Common myeloid progenitor, CD34-positive (primary cell): ENCODE measurements at regions not wholly inside any gene's neighbourhood (a gene's known extent, or its start where the extent isn't known, plus 50 kb on each side); places are given as distances from the start of the nearest gene placed in this dataset.

Source experiments
- CTCF ChIA-PET: fragments of 350-600 bp; sonication (Branson Sonifier 250); formaldehyde crosslinking; loops from one replicate; lab custom pipeline; 2021; ENCODE audit warnings: antibody characterized with exemption; lab: Charles Lee
- POLR2A ChIA-PET: fragments of 350-600 bp; sonication (Branson Sonifier 250); formaldehyde crosslinking; loops from one replicate; lab custom pipeline; 2021; ENCODE audit warnings: antibody characterized with exemption; lab: Charles Lee
- DNase-seq, 3 donors: peaks; one replicate each; pipeline versions ENCODE4 v3.0.0 to v3.0.0-alpha.2; 2013
- H3K27ac ChIP-seq, 2 experiments: 1 replicate in 1 of 2; 2 replicates in 1 of 2; pipeline ENCODE4 v1.7.0; 2013; ENCODE audit warnings: inconsistent platforms in 2 of 2, low read length in 2 of 2, mild to moderate bottlenecking in 2 of 2, low read depth in 1 of 2, moderate library complexity in 1 of 2; ENCODE audit not compliant: severe bottlenecking in 2 of 2, insufficient read depth in 1 of 2, poor library complexity in 1 of 2
- H3K27me3 ChIP-seq, 5 experiments: replicated peaks in 2 of 5; 1 replicate in 3 of 5; 2 replicates in 2 of 5; pipeline versions ENCODE4 v1.6.1 to v1.7.0; 2013; ENCODE audit warnings: low read length in 4 of 5, mild to moderate bottlenecking in 2 of 5, moderate library complexity in 2 of 5, inconsistent platforms in 1 of 5; ENCODE audit not compliant: insufficient read depth in 5 of 5, control insufficient read depth in 4 of 5
- H3K36me3 ChIP-seq, 4 experiments: 1 replicate in 2 of 4; 2 replicates in 2 of 4; pipeline versions ENCODE4 v1.6.1 to v1.7.0; 2013; ENCODE audit warnings: low read length in 3 of 4, control low read depth in 1 of 4, mild to moderate bottlenecking in 1 of 4; ENCODE audit not compliant: control insufficient read depth in 4 of 4, insufficient read depth in 4 of 4
- H3K4me1 ChIP-seq, 4 experiments: 1 replicate in 3 of 4; 2 replicates in 1 of 4; pipeline versions ENCODE4 v1.6.1 to v1.7.1; 2013; ENCODE audit warnings: low read length in 3 of 4, mild to moderate bottlenecking in 3 of 4, control low read depth in 1 of 4, inconsistent platforms in 1 of 4, moderate library complexity in 1 of 4; ENCODE audit not compliant: control insufficient read depth in 4 of 4, insufficient read depth in 4 of 4; ENCODE audit errors: control extremely low read depth in 1 of 4
- H3K4me3 ChIP-seq, 7 experiments: 1 replicate in 4 of 7; 2 replicates in 3 of 7; pipeline versions ENCODE4 v1.5.1 to v1.7.0; 2013; ENCODE audit warnings: mild to moderate bottlenecking in 7 of 7, low read length in 6 of 7, moderate library complexity in 6 of 7, inconsistent platforms in 2 of 7, low read depth in 2 of 7, control low read depth in 1 of 7; ENCODE audit not compliant: insufficient read depth in 4 of 7, control insufficient read depth in 1 of 7; ENCODE audit errors: extremely low read depth in 1 of 7
- H3K9me3 ChIP-seq, 5 experiments: 1 replicate in 4 of 5; 2 replicates in 1 of 5; pipeline versions ENCODE4 v1.6.1 to v1.7.1; 2013; ENCODE audit warnings: low read length in 4 of 5, mild to moderate bottlenecking in 2 of 5, inconsistent platforms in 1 of 5, low read depth in 1 of 5, moderate library complexity in 1 of 5; ENCODE audit not compliant: control insufficient read depth in 4 of 5, insufficient read depth in 2 of 5; ENCODE audit errors: control extremely low read depth in 1 of 5
- WGBS: methylation state at CpG from one replicate; pipeline ENCODE4 v1.1.5; 2013; ENCODE audit not compliant: insufficient coverage; 5-methylcytosine and 5-hydroxymethylcytosine counted together

DNA sequence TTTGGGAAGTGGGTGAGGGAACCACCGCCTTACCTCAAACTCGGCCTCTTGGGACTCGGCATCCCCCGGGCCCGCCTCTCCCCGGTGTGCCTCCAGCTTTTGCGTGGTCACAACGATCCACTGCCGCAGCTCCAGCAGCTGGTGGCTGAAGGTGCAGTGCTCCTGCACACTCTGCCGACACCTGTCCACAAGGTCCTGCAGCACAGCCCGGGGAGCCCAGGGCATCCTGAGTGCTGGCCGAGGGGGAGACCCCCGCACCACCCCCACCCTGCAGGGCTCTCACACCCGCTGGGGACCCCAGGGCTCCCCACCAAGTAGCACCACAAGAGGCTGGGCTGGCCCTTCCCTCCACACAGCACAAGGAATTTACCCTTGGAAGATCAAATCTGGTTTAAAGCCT is 76.6 kb downstream of the SYNE3 start:
- ChIA-PET CTCF (interaction anchor here (1.1 to 15.6 kb wide), 5 partner anchors 8 to 97 kb away, joined by 3 to 259 read pairs (median 8); no protein-coding TSS in a partner anchor), POLR2A (no interaction called here)
- Histone ChIP-seq H3K4me1 (no peaks in the 10 kb centered on the region), H3K27me3 (no peaks in the 10 kb centered on the region), H3K27ac (no peak overlapping the region), H3K4me3 (no peak overlapping the region), H3K36me3 (peaks cover 22 to 68% (median 36%) of the 10 kb centered on the region in 4 experiments), H3K9me3 (peaks cover 0 to 12% (median 6%) of the 10 kb centered on the region in 5 experiments)
- WGBS: 93% methylated on average over 12 of the region's 14 CpGs
- DNase-seq: no peak

DNA sequence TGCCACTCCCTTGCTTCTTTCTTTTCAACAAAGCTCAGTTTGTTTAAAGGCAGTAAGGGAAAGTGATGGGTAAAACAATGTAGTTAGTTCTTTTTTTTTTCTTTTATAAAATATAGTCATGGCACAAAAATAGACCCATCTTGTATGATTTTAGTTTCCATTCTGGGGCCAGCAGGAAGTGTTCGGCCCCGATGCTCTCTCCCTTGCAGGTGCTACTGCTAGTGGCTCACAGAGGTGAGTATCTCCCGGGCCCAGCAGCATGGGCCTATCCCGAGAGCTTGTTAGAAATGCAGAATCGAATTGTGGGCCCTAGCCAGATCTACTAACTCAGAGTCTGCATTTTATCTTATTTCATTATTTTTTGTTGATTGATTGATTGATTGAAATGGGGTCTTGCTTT is 78.7 kb downstream of the SYNE3 start:
- H3K36me3 ChIP-seq: peaks cover 22 to 77% (median 46%) of the 10 kb centered on the region in 4 experiments
- no peak overlapping the region for H3K4me3 ChIP-seq
- H3K27ac ChIP-seq: no peak overlapping the region
- peaks cover 0 to 12% (median 6%) of the 10 kb centered on the region in 5 experiments for H3K9me3 ChIP-seq
- ChIA-PET CTCF (interaction anchor here (0.6 to 2.7 kb wide), 9 partner anchors 9 to 759 kb away, joined by 3 to 13 read pairs (median 3); no protein-coding TSS in a partner anchor), POLR2A (no interaction called here)
- no peak for DNase-seq
- 93% methylated on average over 2 of the region's 5 CpGs for WGBS
- no peaks in the 10 kb centered on the region for H3K27me3 ChIP-seq
- H3K4me1 ChIP-seq: no peaks in the 10 kb centered on the region

DNA sequence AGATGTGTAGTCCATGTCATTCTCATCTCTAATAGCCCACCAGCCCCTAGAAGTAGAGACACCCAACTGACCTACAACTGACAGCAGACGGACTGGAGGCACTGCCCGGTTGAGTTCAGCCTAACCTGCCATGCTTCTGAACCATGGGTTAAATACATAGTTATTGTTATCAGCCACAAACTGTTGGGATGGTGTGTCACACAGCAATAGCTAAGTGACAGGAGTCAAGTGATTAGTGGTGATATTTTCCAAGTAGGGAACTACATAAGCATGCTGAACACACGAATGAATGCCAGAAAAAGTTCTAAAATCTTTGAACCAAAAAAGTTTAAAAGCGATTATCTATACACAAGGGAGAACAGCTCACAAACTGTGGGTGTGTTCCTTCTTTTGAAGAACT is 80.1 kb downstream of the SYNE3 start:
- CTCF ChIA-PET: interaction anchor here (0.9 to 2.7 kb wide), 6 partner anchors 8 to 93 kb away, joined by 3 to 13 read pairs (median 3); no protein-coding TSS in a partner anchor
- Histone ChIP-seq H3K27ac (no peak overlapping the region), H3K36me3 (peaks cover 21 to 83% (median 50%) of the 10 kb centered on the region in 4 experiments), H3K4me1 (no peaks in the 10 kb centered on the region), H3K9me3 (peaks cover 0 to 12% (median 6%) of the 10 kb centered on the region in 5 experiments), H3K4me3 (no peak overlapping the region), H3K27me3 (no peaks in the 10 kb centered on the region)
- 100% methylated on average over 4 of the region's 4 CpGs for WGBS
- DNase-seq: no peak
- POLR2A ChIA-PET: no interaction called here

DNA sequence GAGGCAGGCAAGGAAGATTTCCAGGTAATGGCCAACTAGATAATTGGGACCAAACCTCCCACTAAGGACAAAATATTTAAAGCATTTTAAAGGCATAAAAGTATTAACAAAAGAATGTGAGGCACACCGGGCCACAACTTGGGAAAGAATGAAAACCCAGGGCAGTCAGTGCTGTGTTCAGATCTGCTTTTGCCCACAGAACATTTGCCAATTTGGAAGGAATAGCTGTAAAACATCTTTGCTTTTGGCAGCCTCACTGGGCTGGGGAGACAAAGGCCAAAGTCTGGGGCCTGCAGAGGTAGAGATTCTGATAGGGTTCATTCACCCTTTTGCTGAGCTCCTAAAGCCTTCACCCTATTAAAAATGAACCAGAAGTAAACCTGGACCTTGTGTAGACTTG is 82.3 kb downstream of the SYNE3 start:
- Histone ChIP-seq H3K27ac (no peak overlapping the region), H3K36me3 (peaks cover 18 to 85% (median 49%) of the 10 kb centered on the region in 4 experiments), H3K4me3 (no peak overlapping the region), H3K4me1 (no peaks in the 10 kb centered on the region), H3K27me3 (no peaks in the 10 kb centered on the region), H3K9me3 (peaks cover 0 to 12% (median 6%) of the 10 kb centered on the region in 5 experiments)
- ChIA-PET POLR2A (no interaction called here), CTCF (interaction anchor here (1.1 to 1.5 kb wide), 3 partner anchors 11 to 25 kb away, joined by 3 to 6 read pairs (median 3); no protein-coding TSS in a partner anchor)
- WGBS: 100% methylated on average over 1 of the region's 1 CpG
- DNase-seq: no peak

DNA sequence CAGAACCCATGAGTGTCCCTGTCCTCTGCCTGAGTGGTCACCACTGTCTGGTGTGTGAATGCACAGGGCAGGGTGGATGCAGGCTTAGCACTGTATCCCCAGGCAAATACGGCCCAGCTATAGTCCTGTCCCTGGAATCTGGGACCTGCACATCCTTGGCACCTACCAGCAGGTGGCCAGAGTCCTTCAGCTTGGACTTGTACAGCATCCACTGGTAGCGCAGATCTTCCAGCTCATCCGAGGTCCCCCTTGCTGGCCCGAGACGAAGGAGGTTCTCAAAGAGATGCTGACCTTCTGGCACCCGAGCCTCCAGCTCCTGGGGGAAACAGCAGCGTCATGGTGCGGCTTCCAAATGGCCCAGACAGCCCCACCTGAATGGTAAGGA is 83.4 kb downstream of the SYNE3 start:
- Histone ChIP-seq H3K27me3 (no peaks in the 10 kb centered on the region), H3K27ac (no peak overlapping the region), H3K4me1 (no peaks in the 10 kb centered on the region), H3K9me3 (peaks cover 0 to 12% (median 6%) of the 10 kb centered on the region in 5 experiments), H3K36me3 (peaks cover 12 to 83% (median 45%) of the 10 kb centered on the region in 4 experiments), H3K4me3 (no peak overlapping the region)
- POLR2A ChIA-PET: no interaction called here
- no peak for DNase-seq
- CTCF ChIA-PET: interaction anchor here (0.7 to 2.0 kb wide), 7 partner anchors 9 to 114 kb away, joined by 3 to 6 read pairs (median 3); no protein-coding TSS in a partner anchor
- 95% methylated on average over 7 of the region's 8 CpGs for WGBS

DNA sequence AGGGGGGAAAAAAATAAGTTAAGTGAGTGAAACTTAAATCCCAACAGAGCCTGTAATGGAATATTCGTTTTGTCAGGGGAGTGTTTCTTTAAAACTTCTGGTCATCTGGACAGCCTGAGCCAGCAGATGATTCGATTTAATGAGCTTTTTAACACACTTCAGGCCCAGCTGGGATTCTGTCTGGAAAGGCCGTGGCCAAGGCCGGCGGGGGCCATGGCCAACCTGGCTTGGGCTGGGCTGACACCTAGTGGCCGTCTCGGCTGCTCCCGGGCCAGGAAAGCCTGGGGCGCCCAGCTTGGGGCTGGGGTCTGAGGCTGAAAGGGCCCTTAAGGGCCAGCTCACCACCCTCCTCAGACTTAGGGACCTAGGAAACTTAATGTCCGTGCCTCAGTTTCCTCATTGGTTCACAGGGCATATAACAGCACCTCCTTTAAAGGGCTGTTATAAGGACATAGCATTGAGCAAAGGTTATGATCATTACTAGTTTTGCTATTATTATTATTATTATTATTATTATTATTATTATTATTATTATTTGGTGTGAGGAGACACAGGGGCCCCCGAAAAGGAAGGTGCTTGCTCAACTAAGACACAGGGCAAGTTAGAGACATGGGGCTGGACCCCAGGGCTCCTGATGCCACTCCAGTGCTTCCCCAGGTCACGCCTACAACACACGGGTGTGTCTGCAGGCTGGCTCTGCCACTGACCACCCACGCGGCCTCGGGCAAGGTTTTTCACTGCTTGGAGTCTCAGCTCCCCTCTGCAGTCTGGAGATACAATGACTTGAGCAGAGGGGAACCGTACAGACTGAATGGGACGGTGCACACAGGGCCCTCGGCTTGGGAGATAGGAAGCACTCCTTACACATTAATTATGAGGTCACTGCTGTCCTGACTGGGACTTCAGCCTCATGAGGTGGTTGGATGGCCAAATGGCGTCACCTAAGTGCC is 84.0 kb downstream of the SYNE3 start:
- Histone ChIP-seq H3K36me3 (peaks cover 12 to 80% (median 46%) of the 10 kb centered on the region in 4 experiments), H3K4me1 (no peaks in the 10 kb centered on the region), H3K27me3 (no peaks in the 10 kb centered on the region), H3K27ac (no peak overlapping the region), H3K9me3 (peaks cover 0 to 12% (median 6%) of the 10 kb centered on the region in 5 experiments), H3K4me3 (no peak overlapping the region)
- DNase-seq: peak in 1 of 3 donors; percentile 10
- ChIA-PET CTCF (interaction anchor here (0.9 to 2.0 kb wide), 5 partner anchors 8 to 331 kb away, joined by 3 to 5 read pairs (median 4); no protein-coding TSS in a partner anchor), POLR2A (no interaction called here)
- 98% methylated on average over 11 of the region's 20 CpGs for WGBS
